GM21529 (cell line): ENCODE measurements at regions not wholly inside any gene's neighbourhood (a gene's known extent, or its start where the extent isn't known, plus 50 kb on each side); places are given as distances from the start of the nearest gene placed in this dataset.
"Not testable (repeated sequence)": the region's sequence is repeated elsewhere in the genome, so short reads cannot be mapped to it uniquely, and the experiment has no call there.

Experiments
- ATAC-seq: cut with Tn5 transposase; IDR thresholded peaks from one replicate; pipeline ENCODE4 v1.9.1; 2021; ENCODE audit not compliant: unreplicated experiment

- no peak for ATAC-seq
These were observed 665.6 kb downstream of the C12orf50 start for GRCh38 chr12:87363497-87364084.

- ATAC-seq = no peak
These were observed 679.5 kb downstream of the C12orf50 start for GRCh38 chr12:87349681-87350080.

DNA sequence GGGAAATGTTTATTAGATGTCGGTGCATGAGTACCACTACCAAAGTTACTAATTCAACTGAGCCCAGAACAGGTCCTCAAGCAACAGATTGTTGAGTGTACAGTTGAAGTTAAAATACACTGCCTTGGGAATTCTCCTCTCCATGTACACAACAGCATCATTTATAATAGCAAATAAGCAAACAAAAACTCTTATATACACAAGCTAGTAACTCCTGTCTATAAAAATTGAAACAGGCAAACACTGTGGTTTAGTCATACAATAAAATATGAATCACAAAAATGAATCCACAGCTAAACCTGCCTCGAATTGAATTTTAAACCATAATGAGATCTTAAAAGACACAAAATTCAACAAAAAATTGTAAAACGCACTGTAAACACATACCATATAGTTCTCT, 681.1 kb downstream of the C12orf50 start:
- ATAC-seq = no peak

DNA sequence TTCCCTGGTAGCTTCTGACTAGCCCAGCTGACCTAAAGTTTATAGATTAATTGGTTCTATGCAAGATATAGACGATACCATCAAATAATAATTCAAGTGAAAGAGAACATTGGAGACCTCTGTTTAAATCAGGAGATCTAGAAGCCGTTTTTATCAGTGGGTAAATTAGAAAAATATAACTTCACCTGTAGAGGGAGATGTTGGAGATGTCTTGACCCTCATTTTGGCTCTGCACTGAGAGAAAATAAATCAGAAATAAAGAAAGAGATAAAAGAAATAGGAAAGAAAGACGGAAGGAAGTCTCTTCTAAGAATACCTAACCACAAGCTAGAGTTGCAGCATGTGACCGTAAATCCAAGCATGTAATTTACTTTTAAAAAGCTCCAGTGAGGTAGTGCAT, 684.5 kb downstream of the C12orf50 start:
- ATAC-seq = no peak

DNA sequence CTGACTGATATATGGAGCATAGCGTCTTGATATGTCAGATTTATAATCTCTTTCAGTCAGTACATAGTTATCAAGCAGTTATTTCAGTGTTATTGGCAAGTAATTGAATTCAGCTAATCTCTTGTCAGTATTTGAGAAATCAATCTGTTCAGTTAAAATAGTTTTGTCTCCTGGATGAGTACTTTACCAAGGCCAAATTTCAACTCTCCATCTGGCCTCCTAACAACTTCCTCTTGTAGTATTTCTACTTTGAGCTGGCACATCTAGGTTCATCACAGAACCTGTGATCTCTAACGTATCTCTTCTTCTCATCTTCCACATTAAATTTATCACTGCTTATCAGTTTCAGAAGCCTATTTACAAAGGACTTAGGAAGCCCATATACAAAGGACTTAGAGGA, 690.5 kb downstream of the C12orf50 start:
- ATAC-seq = no peak

DNA sequence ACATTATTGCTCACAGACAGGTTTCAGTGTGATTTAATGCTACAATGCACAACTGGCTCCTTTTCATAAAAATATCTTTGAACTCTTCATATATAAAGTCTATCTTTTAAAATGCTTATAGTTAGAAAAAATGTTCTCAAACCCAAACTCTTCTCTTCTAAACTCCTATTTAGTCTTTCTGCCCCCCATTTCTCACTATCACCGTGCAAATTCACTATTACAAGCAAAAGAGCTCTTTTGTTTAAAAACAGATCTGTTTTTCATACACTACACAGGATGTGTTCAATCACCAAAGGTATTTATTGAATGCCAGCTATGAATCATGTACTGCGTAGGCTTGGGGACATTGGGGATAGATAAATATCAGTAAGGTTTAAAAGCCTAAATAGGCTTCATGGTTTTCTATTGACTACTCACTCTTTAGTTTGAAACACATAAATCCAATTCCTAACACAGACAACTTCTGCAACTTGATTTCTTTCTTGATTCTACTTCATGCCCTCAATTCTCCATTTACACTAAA, 692.3 kb downstream of the C12orf50 start:
- ATAC-seq = no peak

GRCh38 chr12:87332987-87333726, 696.0 kb downstream of the C12orf50 start:
- no peak for ATAC-seq

DNA sequence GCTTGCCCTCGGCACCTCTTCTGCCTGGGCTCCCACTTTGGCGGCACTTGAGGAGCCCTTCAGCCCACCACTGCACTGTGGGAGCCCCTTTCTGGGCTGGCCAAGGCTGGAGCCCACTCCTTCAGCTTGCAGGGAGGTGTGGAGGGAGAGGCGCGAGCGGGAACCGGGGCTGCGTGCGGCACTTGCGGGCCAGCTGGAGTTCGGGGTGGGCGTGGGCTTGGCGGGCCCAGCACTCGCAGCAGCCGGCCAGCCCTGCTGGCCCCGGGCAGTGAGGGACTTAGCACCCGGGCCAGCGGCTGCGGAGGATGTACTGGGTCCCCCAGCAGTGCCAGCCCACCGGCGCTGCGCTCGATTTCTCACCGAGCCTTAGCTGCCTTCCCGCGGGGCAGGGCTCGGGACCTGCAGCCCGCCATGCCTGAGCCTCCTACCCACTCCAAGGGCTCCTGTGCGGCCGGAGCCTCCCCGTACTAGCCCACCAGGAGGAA, 699.1 kb downstream of the C12orf50 start:
- ATAC-seq = not testable (repeated sequence)

GRCh38 chr12:87329076-87329863, 699.9 kb downstream of the C12orf50 start:
- ATAC-seq = no peak

DNA sequence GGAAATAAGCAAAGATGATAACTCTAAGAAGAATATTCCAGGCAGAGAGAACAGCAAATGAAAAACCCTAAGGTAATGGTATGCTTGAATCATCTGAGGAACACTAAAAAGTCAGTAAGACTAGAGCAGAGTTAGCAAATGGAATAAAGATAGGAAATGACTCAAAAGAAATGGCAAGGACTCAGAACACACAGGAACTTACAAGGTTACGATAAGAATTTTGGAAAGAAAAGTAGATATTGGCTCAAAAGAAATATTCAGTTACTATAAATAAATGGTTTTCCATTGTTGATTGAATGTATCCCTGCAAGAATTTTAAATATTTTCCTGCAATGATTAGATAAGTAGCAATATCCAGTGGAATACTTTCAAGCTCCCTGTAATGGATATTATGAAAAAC, 705.8 kb downstream of the C12orf50 start:
- no peak for ATAC-seq

DNA sequence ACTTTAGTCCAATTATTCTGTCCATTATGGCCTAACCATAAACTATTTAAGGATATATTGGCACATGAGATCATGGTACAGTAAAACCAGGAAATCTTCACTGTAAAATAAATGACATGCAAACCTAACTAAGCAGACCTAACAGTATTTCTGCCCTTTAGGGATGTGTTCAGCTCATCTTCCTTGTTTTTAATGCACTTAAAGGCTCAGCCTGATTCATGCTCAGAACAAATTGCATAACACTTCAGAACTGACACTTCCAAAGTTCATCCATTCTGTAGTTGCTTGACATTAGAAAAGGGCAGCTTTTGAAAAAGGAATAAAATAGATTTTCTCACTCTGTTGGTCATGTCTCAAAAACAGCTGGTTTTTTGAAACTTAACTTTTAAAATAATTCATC, 708.5 kb downstream of the C12orf50 start:
- ATAC-seq = no peak

- no peak for ATAC-seq
These were observed 711.9 kb downstream of the C12orf50 start for GRCh38 chr12:87317302-87317701.

DNA sequence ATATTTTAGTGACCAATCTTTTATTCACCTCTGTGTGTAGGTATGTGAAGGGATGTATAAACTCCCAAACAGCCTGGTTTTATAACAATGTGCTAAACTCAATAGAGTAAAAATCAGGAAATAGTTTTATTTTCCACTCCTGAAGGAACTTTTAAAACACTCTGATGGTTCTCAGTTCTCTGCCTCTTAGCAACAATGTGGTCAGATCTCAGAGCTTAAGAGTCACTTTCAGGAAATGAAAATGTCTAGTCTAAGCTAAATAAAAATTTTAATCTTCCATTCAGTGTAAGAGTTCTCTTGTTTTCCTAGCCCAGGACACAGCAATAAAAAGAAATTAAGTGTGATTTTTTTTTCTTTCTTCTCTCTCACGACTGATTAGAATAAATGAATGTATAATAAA, 718.0 kb downstream of the C12orf50 start:
- peak; percentile 79 for ATAC-seq

DNA sequence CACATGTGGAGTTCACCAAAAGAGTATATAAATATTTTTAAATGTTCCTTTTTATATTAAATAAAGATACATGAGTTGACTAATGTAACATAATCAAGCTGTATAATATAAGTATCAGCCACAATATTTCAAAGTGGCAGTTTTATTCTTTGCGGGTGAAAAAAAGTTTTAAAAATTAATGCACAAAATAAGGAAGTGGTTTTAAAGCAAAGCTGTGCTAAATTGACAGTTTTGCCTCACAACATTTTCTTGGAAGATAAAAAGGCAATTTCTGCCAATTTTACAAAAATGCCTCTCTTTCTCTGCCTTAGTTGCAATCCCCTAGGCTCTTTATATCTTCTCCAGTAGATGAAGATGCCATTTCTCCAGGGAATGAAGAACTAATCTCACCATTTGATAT, 719.1 kb downstream of the C12orf50 start:
- no peak for ATAC-seq

GRCh38 chr12:87305481-87305880, 723.7 kb downstream of the C12orf50 start:
- ATAC-seq = peak; percentile 59

DNA sequence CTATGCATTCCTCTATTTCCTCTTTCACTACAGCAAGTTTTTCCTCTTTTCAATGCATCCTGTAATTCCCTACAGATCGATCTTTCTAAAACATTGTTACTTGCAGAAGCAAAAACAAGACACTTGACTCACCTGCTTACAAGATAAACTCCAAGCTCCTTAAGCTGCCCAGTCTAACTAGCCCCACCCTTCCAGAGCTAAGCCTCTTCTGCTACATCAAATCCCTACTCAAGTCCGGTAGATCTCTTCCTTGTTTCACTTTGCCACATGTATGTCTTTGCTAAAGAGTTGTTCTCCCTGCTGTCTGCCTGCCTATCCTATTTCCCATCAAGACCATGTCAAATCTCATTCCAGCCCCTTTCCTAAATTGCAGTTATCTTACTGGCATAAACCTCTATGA, 724.8 kb downstream of the C12orf50 start:
- no peak for ATAC-seq

DNA sequence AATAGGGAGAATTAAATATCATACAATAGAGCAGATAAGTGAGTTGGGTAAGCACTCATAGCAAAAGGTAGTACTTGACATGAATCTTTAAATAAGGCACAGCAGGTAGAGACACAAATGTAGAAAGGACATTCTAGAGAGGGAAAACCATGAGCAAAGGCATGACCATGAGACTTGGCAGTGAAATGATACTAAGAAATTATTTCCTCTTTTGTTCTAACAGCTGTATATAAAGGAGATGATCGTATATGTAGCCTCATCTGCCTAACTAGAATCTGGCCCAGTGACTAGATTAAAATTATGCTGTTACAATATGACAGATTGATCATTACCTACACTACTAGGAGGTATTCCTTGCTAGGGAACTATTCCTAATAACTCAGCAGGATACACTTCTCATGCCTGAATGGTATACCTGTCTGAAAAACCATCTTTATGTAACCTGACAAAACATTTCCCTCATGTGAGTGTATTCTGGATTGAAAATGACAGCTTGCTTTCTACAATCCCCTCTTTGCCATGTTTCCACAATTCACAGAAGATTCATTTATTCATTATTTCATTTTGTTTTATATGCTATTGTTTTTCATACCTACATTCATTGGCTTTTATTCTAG, 725.7 kb downstream of the C12orf50 start:
- ATAC-seq = no peak

DNA sequence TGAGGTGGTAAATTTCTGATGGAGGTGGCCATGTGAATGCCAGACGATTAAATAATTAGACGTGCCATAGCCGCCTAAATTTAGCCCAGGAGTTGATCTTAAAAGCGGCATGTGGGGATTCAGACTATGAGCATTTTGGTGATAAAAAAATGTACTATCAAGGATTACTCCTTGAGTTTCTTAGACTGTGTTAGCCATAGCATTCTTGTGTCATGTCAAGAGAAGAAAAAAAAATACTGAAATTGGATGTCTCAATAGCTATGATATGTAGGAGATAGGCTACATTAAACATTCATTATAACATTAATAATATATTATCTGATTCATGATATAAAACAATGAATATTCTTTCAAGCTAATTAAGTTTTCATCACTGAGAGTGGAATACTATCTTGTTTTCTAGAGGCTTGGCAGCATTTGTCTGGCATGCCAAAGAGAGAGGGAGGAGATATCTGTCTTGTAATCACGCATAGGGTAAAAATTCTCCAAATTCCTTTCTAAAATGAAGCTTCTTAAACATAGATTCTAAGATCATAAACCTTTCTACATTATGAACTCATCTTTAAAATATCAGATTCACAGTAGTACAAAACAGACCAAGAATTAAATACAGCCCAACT, 727.0 kb downstream of the C12orf50 start:
- ATAC-seq = no peak

DNA sequence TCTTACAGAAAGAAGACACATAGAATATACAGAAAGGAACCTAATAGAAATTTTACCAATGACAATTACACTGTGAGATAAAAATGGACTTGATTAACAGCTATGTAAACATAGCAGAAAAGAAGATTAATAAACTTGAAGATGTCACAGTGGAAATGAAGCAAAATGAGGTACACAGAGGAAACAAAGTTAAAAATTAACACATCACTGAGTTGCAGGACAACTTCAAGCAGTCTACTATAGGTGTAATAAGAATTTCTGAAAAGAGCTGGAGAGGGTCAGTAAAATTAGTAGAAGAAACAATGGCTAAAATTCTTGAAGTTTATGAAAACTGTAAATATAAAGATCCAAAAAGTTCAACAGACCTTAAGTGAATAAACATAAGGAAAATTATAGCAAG, 738.7 kb downstream of the C12orf50 start:
- ATAC-seq = no peak

GRCh38 chr12:87283886-87284285, 745.3 kb downstream of the C12orf50 start:
- no peak for ATAC-seq

- no peak for ATAC-seq
These were observed 746.1 kb downstream of the C12orf50 start for GRCh38 chr12:87283111-87283510.
